Pancreas (tissue), 10 donors: ENCODE measurements at regions not wholly inside any gene's neighbourhood (a gene's known extent, or its start where the extent isn't known, plus 50 kb on each side); places are given as distances from the start of the nearest gene placed in this dataset.

Source experiments
- ATAC-seq, 4 donors: fragments of 200-7000 bp; cut with Tn5 transposase; one replicate each; pipeline versions ENCODE4 v1.8.0 to v1.9.1; 2020; ENCODE audit warnings: mild to moderate bottlenecking in 4 of 4, moderate library complexity in 4 of 4
- DNase-seq, 6 donors: peaks; one replicate each; pipeline ENCODE4 v3.0.0-alpha.2; 2020
- FAIRE-seq: peaks from 2 replicates; lab custom pipeline; 2012; peaks lifted over from hg19 to GRCh38; lab: Jason Lieb, UNC
- H3K27ac ChIP-seq, 4 donors: fragments of 200-600 bp; sonication (generic); 1 replicate in 3 of 4; 2 replicates in 1 of 4; pipeline versions ENCODE4 v1.5.0 to v1.8.0; 2020
- H3K27me3 ChIP-seq, 4 donors: fragments of 200-600 bp; one replicate each; pipeline ENCODE4 v1.8.0; 2021
- H3K36me3 ChIP-seq, 3 donors: fragments of 200-600 bp; sonication (generic) in 1 of 3; one replicate each; pipeline versions ENCODE4 v1.5.0 to v1.8.0; 2020 to 2021
- H3K4me1 ChIP-seq, 3 donors: fragments of 200-600 bp; one replicate each; pipeline ENCODE4 v1.8.0; 2021
- H3K4me3 ChIP-seq, 4 donors: fragments of 200-600 bp; sonication (generic) in 2 of 4; one replicate each; pipeline versions ENCODE4 v1.5.0 to v1.8.0; 2020 to 2021
- H3K9me3 ChIP-seq, 4 donors: fragments of 200-600 bp; one replicate each; pipeline ENCODE4 v1.8.0; 2021
- CTCF ChIP-seq, 4 donors: fragments of 200-600 bp; sonication (generic) in 3 of 4; IDR thresholded peaks; one replicate each; pipeline versions ENCODE4 v1.5.0 to v1.8.0; 2021; ENCODE audit warnings: antibody characterized with exemption in 4 of 4
- WGBS, 2 donors: extraction: QIAGEN DNeasy Blood & Tissue Kit; methylation state at CpG; one replicate each; pipeline ENCODE4 v1.1.7; 2013; 5-methylcytosine and 5-hydroxymethylcytosine counted together
- intact Hi-C, 3 donors: fragments of 100-400 bp; cut with DNase I; formaldehyde crosslinking; loops; one replicate each; pipeline versions ENCODE4 v1.11.1 to v1.14.2; 2022
- donor health status: healthy with polysubstance abuse.
- donor health status: DM: no; HTN: no; CAD: no; lungs with moderate emphysema.
- donor health status: DM: no; HTN: no; CAD: no.
- donor health status: control.
- donor health status: control.
- donor health status: Bipolar disorder and iron deficiency.
- donor health status: DM: yes; HTN: yes; CAD: no.
- donor health status: DM: no; HTN: no; CAD: no.
- donor health status: DM: no; HTN: no; CAD: no.
- donor health status: DM: yes; HTN: yes; CAD: no.

DNA sequence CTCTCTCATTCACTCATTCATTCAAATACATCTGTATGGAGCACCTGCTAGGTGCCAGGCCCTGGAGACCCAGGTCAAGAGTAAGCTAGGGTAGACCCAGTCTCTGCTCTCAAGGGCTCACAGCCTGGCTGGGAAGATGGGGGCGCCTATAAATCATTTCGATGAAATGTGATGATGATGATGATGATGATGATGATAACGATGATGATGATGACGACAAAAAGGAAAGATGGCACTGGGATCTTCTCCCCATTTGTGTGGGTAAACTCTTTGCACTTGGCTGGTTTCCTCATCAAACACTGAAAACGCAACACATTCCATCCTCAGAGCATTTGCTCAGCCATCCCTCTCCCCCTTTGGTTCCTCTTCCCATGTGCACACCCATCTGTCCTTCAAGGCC is 188.0 kb upstream of the CDYL start:
- no peaks in the 10 kb centered on the region for H3K36me3 ChIP-seq
- no peaks in the 10 kb centered on the region for H3K9me3 ChIP-seq
- WGBS, 2 donors: 79 to 86% methylated on average over 5 of the region's 5 CpGs
- H3K4me3 ChIP-seq: no peak overlapping the region
- no peaks in the 10 kb centered on the region for H3K4me1 ChIP-seq
- no peak for TF ChIP-seq CTCF (IDR thresholded peaks at IDR 0.05)
- DNase-seq: no peak
- intact Hi-C loops: no loop called here
- no peaks in the 10 kb centered on the region for H3K27me3 ChIP-seq
- H3K27ac ChIP-seq: no peak overlapping the region
- FAIRE-seq: no peak
- ATAC-seq: no peak

DNA sequence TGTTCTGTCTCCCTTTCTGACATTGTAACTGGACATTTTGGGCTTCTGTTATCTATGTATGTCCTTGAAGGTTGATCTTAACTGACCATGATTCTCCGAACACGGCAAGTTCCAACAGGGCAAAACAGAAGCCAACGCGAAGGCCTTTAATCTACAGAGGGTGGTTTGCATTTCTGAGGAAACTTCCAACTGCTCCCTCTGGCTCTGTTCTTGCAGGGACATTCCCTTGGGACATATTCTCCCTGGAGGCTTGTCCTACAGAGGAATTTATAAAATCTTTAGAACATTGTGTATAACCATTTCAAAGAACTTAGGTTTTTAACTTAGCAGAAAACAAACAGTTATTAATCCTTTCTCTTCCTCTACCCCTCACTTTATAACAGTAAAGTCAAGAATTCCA is 189.0 kb upstream of the CDYL start:
- Histone ChIP-seq H3K27ac (no peak overlapping the region), H3K9me3 (no peaks in the 10 kb centered on the region), H3K36me3 (no peaks in the 10 kb centered on the region), H3K27me3 (no peaks in the 10 kb centered on the region), H3K4me1 (no peaks in the 10 kb centered on the region), H3K4me3 (no peak overlapping the region)
- no peak for ATAC-seq
- no peak for DNase-seq
- WGBS, 2 donors: 78 to 85% methylated on average over 4 of the region's 4 CpGs
- intact Hi-C loops: no loop called here
- no peak for FAIRE-seq
- TF ChIP-seq CTCF (IDR thresholded peaks at IDR 0.05): no peak

GRCh38 chr6:4586469-4586859 is 189.7 kb upstream of the CDYL start:
- no peaks in the 10 kb centered on the region for H3K36me3 ChIP-seq
- no peaks in the 10 kb centered on the region for H3K27me3 ChIP-seq
- FAIRE-seq (no peak), DNase-seq (no peak), ATAC-seq (no peak)
- no peak for TF ChIP-seq CTCF (IDR thresholded peaks at IDR 0.05)
- intact Hi-C loops: no loop called here
- H3K27ac ChIP-seq: no peak overlapping the region
- H3K9me3 ChIP-seq: no peaks in the 10 kb centered on the region
- no peak overlapping the region for H3K4me3 ChIP-seq
- H3K4me1 ChIP-seq: no peaks in the 10 kb centered on the region
- 78 to 86% methylated on average over 3 of the region's 3 CpGs for WGBS, 2 donors

- Histone ChIP-seq H3K4me1 (no peaks in the 10 kb centered on the region), H3K9me3 (no peaks in the 10 kb centered on the region), H3K27ac (no peak overlapping the region), H3K36me3 (no peaks in the 10 kb centered on the region), H3K27me3 (no peaks in the 10 kb centered on the region), H3K4me3 (no peak overlapping the region)
- FAIRE-seq (no peak), DNase-seq (no peak), ATAC-seq (no peak)
- 55 to 60% methylated on average over 5 of the region's 5 CpGs for WGBS, 2 donors
- TF ChIP-seq CTCF (IDR thresholded peaks at IDR 0.05): no peak
- intact Hi-C loops: no loop called here
These were observed 190.3 kb upstream of the CDYL start for GRCh38 chr6:4585682-4586468.

- no peaks in the 10 kb centered on the region for H3K9me3 ChIP-seq
- H3K27ac ChIP-seq: no peak overlapping the region
- DNase-seq (no peak), FAIRE-seq (no peak), ATAC-seq (no peak)
- no peak for TF ChIP-seq CTCF (IDR thresholded peaks at IDR 0.05)
- no peaks in the 10 kb centered on the region for H3K36me3 ChIP-seq
- 82 to 85% methylated on average over 5 of the region's 5 CpGs for WGBS, 2 donors
- no peak overlapping the region for H3K4me3 ChIP-seq
- H3K27me3 ChIP-seq: no peaks in the 10 kb centered on the region
- H3K4me1 ChIP-seq: no peaks in the 10 kb centered on the region
- intact Hi-C loops: no loop called here
These were observed 191.4 kb upstream of the CDYL start for GRCh38 chr6:4584801-4585200.
